ENCODE measurements at regions not wholly inside any gene's neighbourhood (a gene's known extent, or its start where the extent isn't known, plus 50 kb on each side); places are given as distances from the start of the nearest gene placed in this dataset.

DNA sequence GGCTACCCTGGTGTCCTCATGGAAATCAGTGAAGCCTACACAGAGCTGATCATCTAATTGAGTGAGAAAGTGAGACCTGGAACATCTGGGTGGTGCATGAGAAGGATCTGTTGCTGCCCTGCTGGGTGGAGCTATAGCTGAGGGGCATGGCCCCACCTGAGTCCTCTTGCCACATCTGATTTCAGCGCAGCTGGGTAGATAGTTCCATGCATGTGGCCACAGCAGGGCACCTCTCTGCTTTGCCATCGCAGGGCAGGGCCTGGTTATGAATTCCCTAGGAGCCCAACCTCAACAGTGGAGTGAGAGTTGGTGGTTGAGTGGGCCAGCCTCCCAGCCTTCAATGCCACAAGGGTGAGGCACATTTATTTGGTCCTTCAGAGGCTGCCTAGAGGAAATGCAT is 407.8 kb downstream of the BCL11B start:
- H3K4me3 Mint-ChIP-seq, result no peak overlapping the region
- H3K36me3 Mint-ChIP-seq (ENCODE audit: insufficient read depth), result peaks cover 4% of the 10 kb centered on the region
- no peak overlapping the region for H3K27ac Mint-ChIP-seq
- H3K4me1 Mint-ChIP-seq (ENCODE audit: low read depth in 2 of 2), result peaks cover 0 to 2% of the 10 kb centered on the region in 2 donors
- H3K27me3 Mint-ChIP-seq, result peaks cover 5 to 26% of the 10 kb centered on the region in 2 donors
- no peak for DNase-seq
- H3K9me3 Mint-ChIP-seq, result no peaks in the 10 kb centered on the region
- no peak for ATAC-seq (replicated peaks)

DNA sequence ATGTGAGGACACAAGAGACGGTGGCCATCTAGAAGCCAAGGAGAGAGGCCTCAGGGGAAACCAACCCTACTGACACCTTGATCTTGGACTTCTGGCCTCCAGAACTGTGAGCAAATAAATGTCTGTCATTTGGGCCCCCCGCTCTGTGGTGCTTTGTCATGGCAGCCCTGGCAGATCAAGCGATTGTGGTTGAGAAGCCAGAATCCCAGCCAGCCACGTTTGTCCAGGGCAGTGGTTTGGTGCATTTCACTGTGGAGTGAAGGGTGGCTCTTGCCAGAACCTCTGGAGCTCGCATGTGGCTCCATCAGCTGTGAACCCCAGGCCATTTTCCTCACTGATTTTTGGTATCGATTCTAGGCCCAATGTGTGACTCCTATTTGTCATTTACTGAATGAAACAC is 404.9 kb downstream of the BCL11B start:
- no peak for DNase-seq
- H3K27ac Mint-ChIP-seq, result no peak overlapping the region
- peaks cover 0 to 2% of the 10 kb centered on the region in 2 donors for H3K4me1 Mint-ChIP-seq (ENCODE audit: low read depth in 2 of 2)
- ATAC-seq (replicated peaks), result no peak
- peaks cover 0 to 7% of the 10 kb centered on the region in 2 donors for H3K27me3 Mint-ChIP-seq
- peaks cover 4% of the 10 kb centered on the region for H3K36me3 Mint-ChIP-seq (ENCODE audit: insufficient read depth)
- no peaks in the 10 kb centered on the region for H3K9me3 Mint-ChIP-seq
- H3K4me3 Mint-ChIP-seq, result no peak overlapping the region

DNA sequence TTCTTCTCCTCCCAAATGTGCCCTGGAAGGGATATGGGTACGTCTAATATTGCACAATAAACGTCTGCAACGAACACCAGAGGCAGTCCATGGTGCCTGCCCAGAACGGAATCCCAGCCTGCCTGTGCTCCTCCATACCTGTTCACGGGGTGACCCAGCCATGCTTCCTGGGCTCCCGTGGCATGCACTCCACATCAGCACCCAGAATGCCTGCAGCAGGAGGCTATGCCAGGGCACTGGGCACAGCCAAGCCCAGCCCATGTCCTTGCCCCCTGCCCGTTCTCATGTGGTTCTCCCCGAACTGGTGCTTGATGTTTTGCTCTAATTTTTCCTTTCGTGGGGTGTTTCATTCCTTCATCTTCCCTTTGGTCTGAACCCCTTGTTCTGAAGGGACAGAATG is 404.3 kb downstream of the BCL11B start:
- Mint-ChIP-seq H3K4me1 (ENCODE audit: low read depth in 2 of 2) (peaks cover 0 to 2% of the 10 kb centered on the region in 2 donors), H3K36me3 (ENCODE audit: insufficient read depth) (no peaks in the 10 kb centered on the region), H3K27ac (no peak overlapping the region), H3K4me3 (no peak overlapping the region), H3K9me3 (no peaks in the 10 kb centered on the region), H3K27me3 (peaks cover 0 to 7% of the 10 kb centered on the region in 2 donors)
- ATAC-seq (replicated peaks) (no peak), DNase-seq (no peak)

DNA sequence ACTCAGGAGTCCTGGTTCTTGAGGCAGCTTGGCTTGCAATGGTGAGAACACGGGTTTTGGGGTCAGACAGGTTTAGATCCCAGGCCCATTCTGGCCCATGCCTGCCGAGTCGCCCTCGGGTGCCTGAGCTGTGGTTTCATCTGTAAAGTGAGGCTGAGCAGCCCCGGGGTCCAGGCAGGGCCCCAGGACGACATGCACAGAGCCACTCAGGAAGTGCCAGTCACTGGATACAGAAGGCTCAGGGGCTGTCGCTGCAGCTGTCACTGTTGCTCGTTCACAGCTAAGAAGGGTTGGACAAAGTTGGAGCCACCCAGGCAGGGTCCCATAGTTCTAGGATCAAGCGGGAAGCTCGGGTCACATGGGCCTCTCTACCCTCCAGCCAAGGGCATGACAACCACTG is 403.1 kb downstream of the BCL11B start:
- Mint-ChIP-seq H3K27me3 (peaks cover 0 to 13% of the 10 kb centered on the region in 2 donors), H3K9me3 (no peaks in the 10 kb centered on the region), H3K27ac (peak overlapping the region in 1 of 2 donors; percentile 32), H3K36me3 (ENCODE audit: insufficient read depth) (peaks cover 2% of the 10 kb centered on the region), H3K4me3 (no peak overlapping the region), H3K4me1 (ENCODE audit: low read depth in 2 of 2) (peaks cover 0 to 2% of the 10 kb centered on the region in 2 donors)
- DNase-seq (no peak), ATAC-seq (replicated peaks) (no peak)

DNA sequence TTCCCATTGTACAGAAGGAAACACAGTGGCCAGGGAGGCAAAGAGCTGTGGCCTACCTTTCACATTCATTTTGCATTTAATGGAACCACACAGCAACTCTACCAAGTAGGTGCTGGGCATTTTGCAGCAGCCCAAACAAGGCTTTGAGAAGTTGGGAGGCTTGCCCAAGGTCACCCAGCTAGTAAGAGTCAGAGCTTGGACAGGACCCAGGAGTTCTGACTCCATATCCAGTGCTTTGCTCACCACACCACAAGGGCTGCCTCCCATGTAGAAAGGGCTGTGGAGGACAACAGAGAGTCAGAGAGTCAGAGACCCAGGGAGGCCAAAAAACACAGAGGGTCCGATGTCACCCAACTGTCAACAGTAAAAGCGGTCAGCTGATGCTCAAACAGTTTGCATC is 400.2 kb downstream of the BCL11B start:
- ATAC-seq (replicated peaks), result no peak
- no peak for DNase-seq
- Mint-ChIP-seq H3K4me1 (ENCODE audit: low read depth in 2 of 2) (peaks cover 0 to 3% of the 10 kb centered on the region in 2 donors), H3K4me3 (no peak overlapping the region), H3K36me3 (ENCODE audit: insufficient read depth) (peaks cover 2% of the 10 kb centered on the region), H3K27ac (no peak overlapping the region), H3K9me3 (no peaks in the 10 kb centered on the region), H3K27me3 (peaks cover 0 to 18% of the 10 kb centered on the region in 2 donors)

DNA sequence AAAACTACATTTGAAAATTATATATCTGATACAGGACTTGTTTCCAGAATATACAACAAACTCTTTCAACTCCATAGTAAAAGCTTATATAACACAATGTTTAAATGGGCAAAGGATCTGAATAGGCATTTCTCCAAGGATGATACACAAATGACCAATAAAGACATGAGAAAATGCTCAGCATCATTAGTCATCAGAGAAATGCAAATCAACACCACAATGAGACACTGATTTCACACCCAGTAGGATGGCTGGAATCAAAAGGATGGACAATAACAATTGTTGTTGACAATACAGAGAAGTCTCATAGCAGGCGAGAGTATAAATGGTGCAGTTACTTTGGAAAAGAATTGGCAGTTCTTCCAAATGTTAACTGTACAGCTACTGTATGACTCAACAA is 394.9 kb downstream of the BCL11B start:
- Mint-ChIP-seq H3K27ac (no peak overlapping the region), H3K4me1 (ENCODE audit: low read depth in 2 of 2) (peaks cover 0 to 1% of the 10 kb centered on the region in 2 donors), H3K36me3 (ENCODE audit: insufficient read depth) (peaks cover 2% of the 10 kb centered on the region), H3K4me3 (no peak overlapping the region), H3K27me3 (peaks cover 0 to 11% of the 10 kb centered on the region in 2 donors), H3K9me3 (peaks cover 3 to 10% of the 10 kb centered on the region in 2 donors)
- DNase-seq (no peak), ATAC-seq (replicated peaks) (no peak)

DNA sequence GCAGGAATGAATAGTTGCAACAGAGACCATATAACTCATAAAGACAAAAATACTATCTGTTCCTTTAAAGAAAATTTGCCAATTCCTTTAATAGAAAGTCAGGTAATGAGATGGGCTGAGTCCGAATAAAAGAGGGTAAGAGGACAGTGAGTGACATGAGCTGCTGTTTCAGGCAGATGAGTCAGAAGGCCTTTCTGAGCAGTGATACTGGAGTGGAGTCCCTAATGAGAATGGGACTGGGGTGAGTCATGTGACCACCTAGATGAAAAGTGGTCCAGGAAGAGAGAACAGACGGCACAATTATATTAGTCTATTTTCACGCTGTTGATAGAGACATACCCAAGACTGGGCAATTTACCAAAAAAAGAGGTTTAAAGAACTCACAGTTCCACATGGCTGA is 393.7 kb downstream of the BCL11B start:
- peaks cover 0 to 1% of the 10 kb centered on the region in 2 donors for H3K4me1 Mint-ChIP-seq (ENCODE audit: low read depth in 2 of 2)
- ATAC-seq (replicated peaks) (no peak), DNase-seq (no peak)
- peaks cover under 1% of the 10 kb centered on the region for H3K36me3 Mint-ChIP-seq (ENCODE audit: insufficient read depth)
- peaks cover 3 to 10% of the 10 kb centered on the region in 2 donors for H3K9me3 Mint-ChIP-seq
- no peak overlapping the region for H3K4me3 Mint-ChIP-seq
- peaks cover 0 to 11% of the 10 kb centered on the region in 2 donors for H3K27me3 Mint-ChIP-seq
- H3K27ac Mint-ChIP-seq, result no peak overlapping the region

DNA sequence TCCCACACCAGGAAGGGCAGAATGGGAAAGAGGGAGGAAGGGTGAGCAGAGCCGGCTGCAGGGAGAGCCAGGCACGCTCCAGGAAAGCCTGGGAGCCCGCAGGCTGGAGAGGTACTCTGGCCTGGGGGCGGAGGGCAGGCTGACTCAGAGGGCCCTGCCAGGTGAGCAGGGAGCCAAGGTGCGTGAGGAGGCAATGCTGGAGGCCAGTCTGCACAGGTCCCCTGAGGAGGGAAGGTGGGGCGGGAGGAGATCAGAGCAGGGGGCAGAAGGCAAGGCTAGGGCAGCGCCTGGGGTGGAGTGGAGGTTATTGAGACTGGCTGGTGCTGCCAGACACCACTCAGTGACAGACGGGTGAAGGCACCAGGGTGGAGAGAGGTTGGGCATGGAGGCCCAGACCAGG is 385.0 kb downstream of the BCL11B start:
- DNase-seq (no peak), ATAC-seq (replicated peaks) (no peak)
- no peak overlapping the region for H3K27ac Mint-ChIP-seq
- H3K9me3 Mint-ChIP-seq, result no peaks in the 10 kb centered on the region
- H3K27me3 Mint-ChIP-seq, result peaks cover 0 to 15% of the 10 kb centered on the region in 2 donors
- H3K36me3 Mint-ChIP-seq (ENCODE audit: insufficient read depth), result no peaks in the 10 kb centered on the region
- no peaks in the 10 kb centered on the region for H3K4me1 Mint-ChIP-seq (ENCODE audit: low read depth in 2 of 2)
- H3K4me3 Mint-ChIP-seq, result no peak overlapping the region

DNA sequence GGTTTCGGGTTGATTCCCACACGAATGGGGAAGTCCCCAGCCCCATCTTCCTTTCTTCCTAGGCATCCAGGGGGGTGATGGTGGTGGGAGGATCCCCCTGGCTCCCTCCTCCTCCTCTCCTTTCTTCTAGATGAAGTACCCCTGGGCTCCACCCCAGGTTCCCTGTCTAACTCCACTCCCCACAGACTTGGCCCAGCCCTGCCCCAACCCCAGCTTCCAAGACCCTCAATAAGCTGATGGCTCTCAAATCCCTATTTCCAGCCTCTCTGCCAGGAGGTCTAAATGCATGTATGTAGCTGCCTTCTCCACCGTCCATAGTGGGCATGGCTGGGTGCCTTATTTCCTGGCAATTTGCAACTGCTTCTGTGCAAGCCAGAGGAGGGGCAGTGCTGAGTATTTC is 383.7 kb downstream of the BCL11B start:
- no peaks in the 10 kb centered on the region for H3K36me3 Mint-ChIP-seq (ENCODE audit: insufficient read depth)
- H3K4me1 Mint-ChIP-seq (ENCODE audit: low read depth in 2 of 2), result no peaks in the 10 kb centered on the region
- H3K27me3 Mint-ChIP-seq, result peaks cover 0 to 15% of the 10 kb centered on the region in 2 donors
- H3K4me3 Mint-ChIP-seq, result no peak overlapping the region
- H3K9me3 Mint-ChIP-seq, result no peaks in the 10 kb centered on the region
- no peak for ATAC-seq (replicated peaks)
- DNase-seq, result no peak
- H3K27ac Mint-ChIP-seq, result no peak overlapping the region

DNA sequence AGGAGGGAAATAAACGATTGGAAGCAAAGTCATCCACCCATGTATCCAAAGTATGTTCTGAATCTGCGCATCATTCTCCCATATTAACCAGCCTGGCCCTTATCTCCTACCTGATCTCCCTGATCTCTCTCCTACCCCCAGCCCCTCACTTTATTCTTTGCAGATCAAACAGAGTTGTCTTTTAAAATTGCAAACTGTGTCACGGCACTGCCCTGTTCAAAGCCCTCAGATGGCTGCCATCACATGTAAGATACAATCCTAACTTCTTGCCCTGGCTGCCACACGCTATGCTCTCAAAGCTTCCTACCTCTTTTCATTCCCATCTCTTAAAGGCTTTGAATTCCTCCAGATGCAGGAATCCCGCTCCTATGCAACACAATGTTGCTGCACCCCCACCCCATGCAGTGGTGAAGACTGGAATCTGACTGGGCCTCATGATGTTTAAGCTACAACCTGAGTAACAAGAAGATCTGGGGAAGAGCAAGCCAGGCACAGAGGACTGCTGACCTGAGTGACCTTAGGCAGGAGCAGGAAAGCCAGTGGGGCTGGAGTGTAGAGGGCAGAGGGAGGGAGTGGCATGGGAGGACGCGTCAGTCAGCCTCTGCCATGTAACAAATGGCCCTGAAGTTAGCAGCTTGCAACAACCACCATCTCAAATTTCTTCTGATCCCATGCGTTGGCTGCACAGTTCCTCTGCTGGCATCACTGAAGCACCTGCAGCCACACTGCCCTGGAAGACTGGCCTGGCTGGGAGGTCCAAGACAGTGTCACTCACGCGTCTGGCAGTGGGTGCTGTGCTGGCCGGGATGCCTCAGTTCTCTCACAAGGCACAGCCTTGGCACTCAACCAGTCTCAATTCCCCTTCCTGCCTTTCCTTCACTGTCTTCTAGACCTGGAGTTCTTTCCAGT is 382.8 kb downstream of the BCL11B start:
- peaks cover 0 to 15% of the 10 kb centered on the region in 2 donors for H3K27me3 Mint-ChIP-seq
- no peaks in the 10 kb centered on the region for H3K4me1 Mint-ChIP-seq (ENCODE audit: low read depth in 2 of 2)
- ATAC-seq (replicated peaks), result no peak
- H3K9me3 Mint-ChIP-seq, result no peaks in the 10 kb centered on the region
- DNase-seq, result no peak
- no peak overlapping the region for H3K4me3 Mint-ChIP-seq
- no peaks in the 10 kb centered on the region for H3K36me3 Mint-ChIP-seq (ENCODE audit: insufficient read depth)
- H3K27ac Mint-ChIP-seq, result no peak overlapping the region

DNA sequence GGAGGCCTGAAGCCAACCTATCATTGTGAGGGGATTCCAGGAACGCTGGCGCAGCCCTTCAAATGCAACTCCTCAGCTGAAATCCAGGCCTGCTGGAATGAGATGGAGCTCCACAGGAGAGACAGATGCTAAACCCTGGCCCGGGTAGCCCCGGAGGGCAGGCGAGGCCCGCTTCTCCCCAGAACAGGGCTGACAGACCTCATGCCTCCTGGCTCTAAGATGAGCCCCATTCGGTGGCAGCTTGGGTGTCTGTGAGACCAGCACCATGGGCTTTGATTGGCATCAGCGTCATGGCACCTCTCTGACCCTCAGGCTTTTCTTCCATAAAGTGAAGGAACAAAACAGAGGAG is 382.2 kb downstream of the BCL11B start:
- no peak overlapping the region for H3K4me3 Mint-ChIP-seq
- ATAC-seq (replicated peaks) (no peak), DNase-seq (no peak)
- no peak overlapping the region for H3K27ac Mint-ChIP-seq
- no peaks in the 10 kb centered on the region for H3K9me3 Mint-ChIP-seq
- H3K4me1 Mint-ChIP-seq (ENCODE audit: low read depth in 2 of 2), result no peaks in the 10 kb centered on the region
- peaks cover 0 to 15% of the 10 kb centered on the region in 2 donors for H3K27me3 Mint-ChIP-seq
- no peaks in the 10 kb centered on the region for H3K36me3 Mint-ChIP-seq (ENCODE audit: insufficient read depth)

DNA sequence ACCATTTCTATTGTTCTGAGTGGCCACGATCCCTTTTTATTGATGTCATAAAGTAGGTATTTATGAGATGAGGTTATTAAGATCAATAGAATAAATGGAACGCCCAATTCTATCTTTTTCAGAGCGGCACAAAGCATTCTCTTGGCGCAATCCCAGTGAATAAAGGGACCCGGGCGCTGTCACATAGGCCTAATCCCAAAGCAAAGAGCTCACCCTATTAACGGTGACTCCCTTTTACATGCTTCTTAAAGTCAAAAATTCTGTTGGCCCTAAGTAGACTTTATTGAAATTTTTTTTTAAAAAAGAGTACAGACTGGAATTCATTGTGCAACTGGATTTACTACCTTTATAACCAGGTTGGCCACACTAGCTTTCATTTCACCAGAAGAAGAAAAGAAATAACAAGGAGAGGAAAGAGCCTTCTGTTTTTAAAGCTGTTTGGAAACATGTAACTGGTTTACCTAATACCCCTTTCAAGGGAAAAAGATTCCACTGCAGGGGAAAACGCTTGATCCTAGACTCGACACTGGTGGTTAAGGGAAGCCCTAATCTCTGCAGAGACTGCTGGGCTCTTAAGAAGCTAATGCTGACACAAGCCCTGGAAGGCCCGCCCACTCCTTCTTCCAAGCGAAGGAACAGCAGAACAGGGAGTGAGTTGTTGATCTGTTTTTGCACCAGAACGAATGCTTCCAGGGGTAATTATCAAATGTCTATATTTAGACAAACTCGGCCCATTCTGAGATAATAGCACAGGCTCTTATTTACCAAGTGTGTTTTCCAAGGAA is 381.2 kb downstream of the BCL11B start:
- no peak overlapping the region for H3K4me3 Mint-ChIP-seq
- ATAC-seq (replicated peaks) (no peak), DNase-seq (no peak)
- no peaks in the 10 kb centered on the region for H3K9me3 Mint-ChIP-seq
- H3K4me1 Mint-ChIP-seq (ENCODE audit: low read depth in 2 of 2), result no peaks in the 10 kb centered on the region
- H3K36me3 Mint-ChIP-seq (ENCODE audit: insufficient read depth), result no peaks in the 10 kb centered on the region
- peaks cover 0 to 15% of the 10 kb centered on the region in 2 donors for H3K27me3 Mint-ChIP-seq
- H3K27ac Mint-ChIP-seq, result no peak overlapping the region

DNA sequence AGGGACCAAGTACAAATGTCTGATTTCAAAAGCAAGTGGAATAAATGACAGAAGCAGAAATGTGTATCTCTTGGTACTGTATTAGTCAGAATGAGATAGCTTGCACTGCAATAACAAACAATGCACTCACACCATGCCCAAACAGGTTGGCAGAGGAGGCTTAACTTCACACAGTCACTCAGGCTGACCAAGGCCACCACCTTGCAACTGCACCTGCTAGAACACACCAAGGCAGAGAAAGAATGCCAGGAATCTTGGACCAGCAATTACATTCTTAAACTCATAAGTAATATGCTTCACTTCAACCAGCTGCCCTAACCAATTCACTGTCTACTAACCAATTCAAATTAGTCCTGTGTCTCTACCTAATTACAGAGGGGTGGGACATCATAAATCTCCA is 378.3 kb downstream of the BCL11B start:
- DNase-seq (no peak), ATAC-seq (replicated peaks) (no peak)
- H3K36me3 Mint-ChIP-seq (ENCODE audit: insufficient read depth), result no peaks in the 10 kb centered on the region
- H3K27ac Mint-ChIP-seq, result no peak overlapping the region
- H3K4me1 Mint-ChIP-seq (ENCODE audit: low read depth in 2 of 2), result no peaks in the 10 kb centered on the region
- no peaks in the 10 kb centered on the region for H3K9me3 Mint-ChIP-seq
- peaks cover 0 to 11% of the 10 kb centered on the region in 2 donors for H3K27me3 Mint-ChIP-seq
- H3K4me3 Mint-ChIP-seq, result no peak overlapping the region

DNA sequence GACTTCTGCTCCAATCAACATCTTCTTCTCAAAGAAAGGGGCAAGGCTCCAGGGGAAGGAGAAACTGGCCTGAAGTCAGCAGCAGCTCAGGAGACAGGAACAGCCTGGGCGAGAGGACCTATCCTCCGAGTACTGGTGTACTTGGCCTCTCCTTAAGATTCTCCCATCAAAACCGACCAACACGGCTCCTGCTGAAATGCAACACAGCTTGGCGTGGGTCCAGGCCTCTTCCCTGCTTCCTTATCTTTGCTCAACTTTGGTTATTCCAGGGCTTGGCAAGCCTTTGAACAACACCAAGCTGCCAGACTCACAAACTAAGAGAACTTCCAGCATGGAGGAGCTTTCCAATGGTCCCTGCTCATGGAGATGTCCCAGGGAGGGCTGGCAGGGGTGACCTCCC is 377.4 kb downstream of the BCL11B start:
- no peaks in the 10 kb centered on the region for H3K36me3 Mint-ChIP-seq (ENCODE audit: insufficient read depth)
- no peaks in the 10 kb centered on the region for H3K9me3 Mint-ChIP-seq
- no peak overlapping the region for H3K4me3 Mint-ChIP-seq
- no peak overlapping the region for H3K27ac Mint-ChIP-seq
- H3K4me1 Mint-ChIP-seq (ENCODE audit: low read depth in 2 of 2), result no peaks in the 10 kb centered on the region
- H3K27me3 Mint-ChIP-seq, result peaks cover 0 to 2% of the 10 kb centered on the region in 2 donors
- no peak for ATAC-seq (replicated peaks)
- no peak for DNase-seq
